Stomach (tissue), 4 donors: ENCODE measurements at regions not wholly inside any gene's neighbourhood (a gene's known extent, or its start where the extent isn't known, plus 50 kb on each side); places are given as distances from the start of the nearest gene placed in this dataset.

Experiments used
- POLR2A ChIP-seq, 4 donors: fragments of 450-650 bp; IDR thresholded peaks; one replicate each; pipeline ENCODE4 v1.6.1; 2016; ENCODE audit warnings: antibody characterized with exemption in 4 of 4, control low read depth in 2 of 4, mild to moderate bottlenecking in 1 of 4, moderate library complexity in 1 of 4
- POLR2AphosphoS5 ChIP-seq, 3 donors: sonication (generic); formaldehyde crosslinking; IDR thresholded peaks; one replicate each; pipeline ENCODE4 v1.6.1; 2016; ENCODE audit warnings: antibody characterized with exemption in 3 of 3
- TF ChIP-seq, protein P1 (sequence below), 7 experiments: fragments of 450-650 bp in 4 of 7; fragments of 200-600 bp in 3 of 7; sonication (generic) in 3 of 7; IDR thresholded peaks; one replicate each; pipeline ENCODE4 v1.5.1; 2016 to 2019; ENCODE audit warnings: antibody characterized with exemption in 7 of 7, control low read depth in 2 of 7, mild to moderate bottlenecking in 1 of 7

DNA sequence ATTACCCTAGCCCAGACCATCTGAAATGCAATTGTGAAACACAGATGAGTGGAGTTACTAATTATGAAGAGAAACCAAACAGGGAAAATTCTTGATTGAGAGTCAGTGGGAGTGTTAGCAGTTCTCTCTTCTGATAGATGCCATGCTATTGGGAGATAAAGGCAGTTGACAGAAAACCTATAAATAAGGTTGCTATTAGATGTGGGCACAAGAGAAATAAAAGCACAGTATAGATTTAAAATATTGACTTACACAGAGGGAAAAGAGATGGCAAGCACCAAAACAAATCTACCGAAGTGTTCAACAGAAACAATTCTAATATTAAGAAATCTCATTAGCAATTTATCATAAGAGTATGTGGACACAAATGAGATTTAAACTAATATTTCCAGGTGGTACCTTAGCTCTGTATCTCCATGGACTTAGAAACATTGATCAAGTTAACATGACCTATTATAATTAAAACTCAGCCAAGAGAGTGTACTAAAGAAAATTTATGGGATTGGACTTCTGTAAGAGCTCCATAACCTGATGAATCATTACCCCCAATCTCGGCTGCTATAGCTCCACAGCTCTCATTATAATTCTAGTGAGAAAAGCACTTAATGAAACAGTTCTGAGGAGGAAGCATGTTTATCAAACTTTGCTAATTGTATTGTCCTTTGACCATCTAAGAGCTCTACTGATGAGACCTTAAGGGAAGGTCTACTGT lies 665.0 kb upstream of the RIOK2 start:
- TF ChIP-seq, protein P1, sequence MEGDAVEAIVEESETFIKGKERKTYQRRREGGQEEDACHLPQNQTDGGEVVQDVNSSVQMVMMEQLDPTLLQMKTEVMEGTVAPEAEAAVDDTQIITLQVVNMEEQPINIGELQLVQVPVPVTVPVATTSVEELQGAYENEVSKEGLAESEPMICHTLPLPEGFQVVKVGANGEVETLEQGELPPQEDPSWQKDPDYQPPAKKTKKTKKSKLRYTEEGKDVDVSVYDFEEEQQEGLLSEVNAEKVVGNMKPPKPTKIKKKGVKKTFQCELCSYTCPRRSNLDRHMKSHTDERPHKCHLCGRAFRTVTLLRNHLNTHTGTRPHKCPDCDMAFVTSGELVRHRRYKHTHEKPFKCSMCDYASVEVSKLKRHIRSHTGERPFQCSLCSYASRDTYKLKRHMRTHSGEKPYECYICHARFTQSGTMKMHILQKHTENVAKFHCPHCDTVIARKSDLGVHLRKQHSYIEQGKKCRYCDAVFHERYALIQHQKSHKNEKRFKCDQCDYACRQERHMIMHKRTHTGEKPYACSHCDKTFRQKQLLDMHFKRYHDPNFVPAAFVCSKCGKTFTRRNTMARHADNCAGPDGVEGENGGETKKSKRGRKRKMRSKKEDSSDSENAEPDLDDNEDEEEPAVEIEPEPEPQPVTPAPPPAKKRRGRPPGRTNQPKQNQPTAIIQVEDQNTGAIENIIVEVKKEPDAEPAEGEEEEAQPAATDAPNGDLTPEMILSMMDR (IDR thresholded peaks at IDR 0.05): no peak
- TF ChIP-seq POLR2AphosphoS5 (IDR thresholded peaks at IDR 0.05) (no peak), POLR2A (IDR thresholded peaks at IDR 0.05) (no peak)
